ENCODE measurements at regions not wholly inside any gene's neighbourhood (a gene's known extent, or its start where the extent isn't known, plus 50 kb on each side); places are given as distances from the start of the nearest gene placed in this dataset.

GRCh38 chr10:78428579-78428978, 394.9 kb downstream of the RPS24 start:
- no peak overlapping the region for H3K27ac ChIP-seq (ENCODE audit: low read length)
- H3K4me3 ChIP-seq (ENCODE audit: low read length) = no peak overlapping the region
- H3K27me3 ChIP-seq (ENCODE audit: control insufficient read depth, insufficient read depth, low read length) = no peaks in the 10 kb centered on the region
- no peaks in the 10 kb centered on the region for H3K4me1 ChIP-seq (ENCODE audit: control insufficient read depth, insufficient read depth, low read length)
- DNase-seq (ENCODE audit: low read depth, low spot score) = no peak
- no peaks in the 10 kb centered on the region for H3K9me3 ChIP-seq (ENCODE audit: control insufficient read depth, insufficient read depth, low read length)
- no peaks in the 10 kb centered on the region for H3K36me3 ChIP-seq (ENCODE audit: control insufficient read depth, insufficient read depth, low read length)
- 100% methylated on average over 1 of the region's 2 CpGs for WGBS (ENCODE audit: insufficient coverage, insufficient read length)

DNA sequence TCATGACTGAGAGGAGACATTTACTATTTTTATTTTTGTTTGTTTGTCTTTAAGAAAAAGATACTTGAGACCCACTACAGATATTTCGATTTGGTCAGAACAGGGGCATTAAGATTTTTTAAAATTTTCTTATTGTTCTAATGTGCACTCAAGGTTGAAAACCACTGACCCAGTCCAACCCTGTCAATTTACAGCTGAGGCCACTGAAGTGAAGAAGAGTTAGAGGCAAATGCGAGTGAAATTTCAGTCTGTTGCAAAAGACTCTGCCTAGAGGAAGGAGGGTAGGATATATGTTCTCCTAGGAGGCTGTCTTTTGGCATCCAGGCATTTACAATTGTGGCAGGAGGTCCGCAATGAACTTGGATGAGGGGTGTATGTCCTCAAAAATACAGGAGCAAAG, 396.3 kb downstream of the RPS24 start:
- no peak overlapping the region for H3K27ac ChIP-seq (ENCODE audit: low read length)
- no peaks in the 10 kb centered on the region for H3K4me1 ChIP-seq (ENCODE audit: control insufficient read depth, insufficient read depth, low read length)
- H3K36me3 ChIP-seq (ENCODE audit: control insufficient read depth, insufficient read depth, low read length) = no peaks in the 10 kb centered on the region
- no CpG with 5 or more reads among the region's 3 CpGs for WGBS (ENCODE audit: insufficient coverage, insufficient read length)
- no peak overlapping the region for H3K4me3 ChIP-seq (ENCODE audit: low read length)
- no peaks in the 10 kb centered on the region for H3K9me3 ChIP-seq (ENCODE audit: control insufficient read depth, insufficient read depth, low read length)
- H3K27me3 ChIP-seq (ENCODE audit: control insufficient read depth, insufficient read depth, low read length) = no peaks in the 10 kb centered on the region
- no peak for DNase-seq (ENCODE audit: low read depth, low spot score)

DNA sequence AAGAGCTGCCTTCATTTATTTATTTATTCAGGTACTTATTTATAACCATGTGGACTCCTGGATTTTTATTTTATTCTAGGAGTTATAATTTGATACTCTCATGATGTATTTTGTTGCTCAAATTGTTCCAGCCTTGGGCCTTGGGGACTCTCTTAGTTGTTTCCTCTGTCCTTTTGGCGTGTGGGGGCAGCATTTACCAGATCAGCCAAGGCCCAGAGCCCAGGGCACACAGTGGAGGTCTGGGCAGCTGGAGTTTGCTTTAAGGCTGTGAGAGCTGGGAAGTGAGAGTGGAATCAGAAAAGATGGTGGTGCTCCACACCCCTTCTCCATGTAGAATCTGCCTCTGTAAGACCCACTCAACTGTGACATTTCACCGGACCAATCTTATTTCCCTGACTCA, 398.9 kb downstream of the RPS24 start:
- Histone ChIP-seq H3K9me3 (ENCODE audit: control insufficient read depth, insufficient read depth, low read length) (no peaks in the 10 kb centered on the region), H3K27me3 (ENCODE audit: control insufficient read depth, insufficient read depth, low read length) (no peaks in the 10 kb centered on the region), H3K4me3 (ENCODE audit: low read length) (no peak overlapping the region), H3K4me1 (ENCODE audit: control insufficient read depth, insufficient read depth, low read length) (no peaks in the 10 kb centered on the region), H3K36me3 (ENCODE audit: control insufficient read depth, insufficient read depth, low read length) (no peaks in the 10 kb centered on the region), H3K27ac (ENCODE audit: low read length) (no peak overlapping the region)
- DNase-seq (ENCODE audit: low read depth, low spot score) = no peak
- WGBS (ENCODE audit: insufficient coverage, insufficient read length) = no CpG with 5 or more reads among the region's 2 CpGs

DNA sequence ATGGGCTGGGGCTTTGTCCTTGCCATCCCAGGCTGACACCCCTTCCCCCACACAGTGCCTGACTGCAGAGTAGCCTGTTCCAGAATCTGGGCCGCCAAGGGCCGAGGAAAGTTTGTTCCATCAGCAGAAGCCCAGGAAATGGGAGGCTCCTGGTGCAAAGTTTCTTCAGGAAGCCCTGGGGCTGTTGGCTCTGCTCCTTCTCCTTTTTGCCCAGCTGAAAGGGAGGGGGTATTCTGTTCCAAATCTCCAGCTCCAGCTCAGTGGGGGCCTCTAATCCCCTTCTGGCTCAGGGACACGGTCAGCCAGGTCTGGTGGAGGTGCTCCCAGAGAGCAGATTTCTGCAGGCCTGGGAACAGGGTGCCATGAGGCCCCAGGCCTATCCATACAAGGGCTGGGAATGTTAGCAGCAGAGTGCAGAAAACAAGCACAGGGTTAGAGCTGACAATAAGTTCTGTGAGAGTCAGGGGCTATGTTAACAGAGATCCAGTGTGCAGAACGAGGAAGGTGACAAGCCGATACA, 399.5 kb downstream of the RPS24 start:
- H3K4me1 ChIP-seq (ENCODE audit: control insufficient read depth, insufficient read depth, low read length) = no peaks in the 10 kb centered on the region
- no peaks in the 10 kb centered on the region for H3K9me3 ChIP-seq (ENCODE audit: control insufficient read depth, insufficient read depth, low read length)
- no peaks in the 10 kb centered on the region for H3K36me3 ChIP-seq (ENCODE audit: control insufficient read depth, insufficient read depth, low read length)
- H3K27me3 ChIP-seq (ENCODE audit: control insufficient read depth, insufficient read depth, low read length) = no peaks in the 10 kb centered on the region
- no peak overlapping the region for H3K4me3 ChIP-seq (ENCODE audit: low read length)
- H3K27ac ChIP-seq (ENCODE audit: low read length) = no peak overlapping the region
- WGBS (ENCODE audit: insufficient coverage, insufficient read length) = no CpG with 5 or more reads among the region's 5 CpGs
- no peak for DNase-seq (ENCODE audit: low read depth, low spot score)

GRCh38 chr10:78433766-78434535, 400.3 kb downstream of the RPS24 start:
- no peaks in the 10 kb centered on the region for H3K4me1 ChIP-seq (ENCODE audit: control insufficient read depth, insufficient read depth, low read length)
- no peak overlapping the region for H3K4me3 ChIP-seq (ENCODE audit: low read length)
- no peak overlapping the region for H3K27ac ChIP-seq (ENCODE audit: low read length)
- no peaks in the 10 kb centered on the region for H3K36me3 ChIP-seq (ENCODE audit: control insufficient read depth, insufficient read depth, low read length)
- DNase-seq (ENCODE audit: low read depth, low spot score) = no peak
- H3K9me3 ChIP-seq (ENCODE audit: control insufficient read depth, insufficient read depth, low read length) = no peaks in the 10 kb centered on the region
- no CpG with 5 or more reads among the region's 11 CpGs for WGBS (ENCODE audit: insufficient coverage, insufficient read length)
- no peaks in the 10 kb centered on the region for H3K27me3 ChIP-seq (ENCODE audit: control insufficient read depth, insufficient read depth, low read length)

DNA sequence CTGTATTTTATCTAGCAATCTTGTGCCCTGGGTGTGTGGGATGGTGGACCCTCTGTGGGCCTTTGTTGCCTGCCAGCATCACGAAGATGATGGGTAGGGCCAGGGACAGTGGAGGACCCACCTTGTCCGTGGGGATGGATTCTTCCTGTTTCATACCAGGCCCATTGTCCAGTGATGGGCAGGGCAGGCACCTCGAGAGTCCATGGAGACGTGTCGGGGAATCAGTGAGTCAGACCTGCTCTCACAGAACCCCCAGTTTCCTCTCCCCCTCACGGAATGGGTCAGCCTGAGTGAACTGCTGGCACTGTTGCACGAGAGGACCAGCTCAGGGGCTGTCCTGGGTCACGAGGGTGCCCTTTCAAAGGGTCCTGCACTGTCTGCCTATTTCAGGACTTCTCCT, 401.2 kb downstream of the RPS24 start:
- WGBS (ENCODE audit: insufficient coverage, insufficient read length) = no CpG with 5 or more reads among the region's 8 CpGs
- H3K27ac ChIP-seq (ENCODE audit: low read length) = no peak overlapping the region
- H3K36me3 ChIP-seq (ENCODE audit: control insufficient read depth, insufficient read depth, low read length) = no peaks in the 10 kb centered on the region
- H3K27me3 ChIP-seq (ENCODE audit: control insufficient read depth, insufficient read depth, low read length) = no peaks in the 10 kb centered on the region
- H3K4me3 ChIP-seq (ENCODE audit: low read length) = no peak overlapping the region
- H3K4me1 ChIP-seq (ENCODE audit: control insufficient read depth, insufficient read depth, low read length) = no peaks in the 10 kb centered on the region
- no peak for DNase-seq (ENCODE audit: low read depth, low spot score)
- H3K9me3 ChIP-seq (ENCODE audit: control insufficient read depth, insufficient read depth, low read length) = no peaks in the 10 kb centered on the region

DNA sequence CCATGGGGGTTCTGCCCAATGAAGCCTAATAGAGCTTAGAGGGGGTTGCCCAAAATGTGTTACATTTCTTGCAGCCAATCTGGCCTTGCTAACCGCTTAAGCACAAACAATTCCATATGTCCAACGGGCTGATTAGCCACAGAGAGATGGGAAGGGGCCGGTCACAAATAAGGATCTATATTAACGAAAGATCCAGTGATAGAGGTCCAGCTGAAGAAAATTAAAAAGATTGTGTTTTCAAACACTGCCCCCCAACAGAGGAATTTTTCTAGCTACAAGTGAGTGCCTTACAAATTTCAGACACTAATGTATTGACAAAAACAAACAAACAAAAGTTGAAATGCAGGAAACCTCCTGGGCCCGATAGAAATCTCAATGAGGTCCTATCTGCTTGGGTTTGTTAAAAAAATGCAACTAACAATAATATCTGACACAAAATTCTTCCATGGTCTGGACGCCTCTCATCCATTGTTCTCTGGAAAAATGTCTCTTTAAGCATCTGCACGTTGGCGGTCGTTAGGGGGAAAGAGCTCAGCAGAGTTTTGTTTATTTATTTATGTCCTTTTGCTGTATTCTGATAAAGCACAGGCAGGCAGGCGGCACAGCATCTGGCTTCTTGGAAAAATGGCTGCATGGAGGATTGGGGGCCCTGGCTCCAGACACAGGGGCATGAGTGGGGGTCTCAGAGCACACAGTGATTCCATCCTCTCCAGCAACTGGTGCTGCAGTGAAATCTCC, 402.0 kb downstream of the RPS24 start:
- no CpG with 5 or more reads among the region's 10 CpGs for WGBS (ENCODE audit: insufficient coverage, insufficient read length)
- H3K27me3 ChIP-seq (ENCODE audit: control insufficient read depth, insufficient read depth, low read length) = no peaks in the 10 kb centered on the region
- H3K4me1 ChIP-seq (ENCODE audit: control insufficient read depth, insufficient read depth, low read length) = no peaks in the 10 kb centered on the region
- no peaks in the 10 kb centered on the region for H3K36me3 ChIP-seq (ENCODE audit: control insufficient read depth, insufficient read depth, low read length)
- no peak overlapping the region for H3K27ac ChIP-seq (ENCODE audit: low read length)
- no peak overlapping the region for H3K4me3 ChIP-seq (ENCODE audit: low read length)
- no peak for DNase-seq (ENCODE audit: low read depth, low spot score)
- no peaks in the 10 kb centered on the region for H3K9me3 ChIP-seq (ENCODE audit: control insufficient read depth, insufficient read depth, low read length)

- WGBS (ENCODE audit: insufficient coverage, insufficient read length) = no CpG with 5 or more reads among the region's 6 CpGs
Measured at GRCh38 chr10:78436222-78436573, 402.5 kb downstream of the RPS24 start.

GRCh38 chr10:78436706-78437406, 403.2 kb downstream of the RPS24 start:
- WGBS (ENCODE audit: insufficient coverage, insufficient read length) = no CpG with 5 or more reads among the region's 8 CpGs
- no peak overlapping the region for H3K27ac ChIP-seq (ENCODE audit: low read length)

More at GRCh38 chr10:78436222-78436573, 402.5 kb downstream of the RPS24 start:
- no peaks in the 10 kb centered on the region for H3K36me3 ChIP-seq (ENCODE audit: control insufficient read depth, insufficient read depth, low read length)
- no peaks in the 10 kb centered on the region for H3K9me3 ChIP-seq (ENCODE audit: control insufficient read depth, insufficient read depth, low read length)
- no peak for DNase-seq (ENCODE audit: low read depth, low spot score)
- no peak overlapping the region for H3K4me3 ChIP-seq (ENCODE audit: low read length)
- no peak overlapping the region for H3K27ac ChIP-seq (ENCODE audit: low read length)
- H3K27me3 ChIP-seq (ENCODE audit: control insufficient read depth, insufficient read depth, low read length) = no peaks in the 10 kb centered on the region
- H3K4me1 ChIP-seq (ENCODE audit: control insufficient read depth, insufficient read depth, low read length) = no peaks in the 10 kb centered on the region

GRCh38 chr10:78437407-78437768, 403.7 kb downstream of the RPS24 start:
- WGBS (ENCODE audit: insufficient coverage, insufficient read length) = no CpG with 5 or more reads among the region's 5 CpGs
- Histone ChIP-seq H3K27ac (ENCODE audit: low read length) (no peak overlapping the region), H3K36me3 (ENCODE audit: control insufficient read depth, insufficient read depth, low read length) (no peaks in the 10 kb centered on the region), H3K9me3 (ENCODE audit: control insufficient read depth, insufficient read depth, low read length) (no peaks in the 10 kb centered on the region), H3K4me3 (ENCODE audit: low read length) (no peak overlapping the region), H3K27me3 (ENCODE audit: control insufficient read depth, insufficient read depth, low read length) (no peaks in the 10 kb centered on the region), H3K4me1 (ENCODE audit: control insufficient read depth, insufficient read depth, low read length) (no peaks in the 10 kb centered on the region)
- no peak for DNase-seq (ENCODE audit: low read depth, low spot score)

More at GRCh38 chr10:78436706-78437406, 403.2 kb downstream of the RPS24 start:
- Histone ChIP-seq H3K27me3 (ENCODE audit: control insufficient read depth, insufficient read depth, low read length) (no peaks in the 10 kb centered on the region), H3K4me3 (ENCODE audit: low read length) (no peak overlapping the region), H3K9me3 (ENCODE audit: control insufficient read depth, insufficient read depth, low read length) (no peaks in the 10 kb centered on the region), H3K4me1 (ENCODE audit: control insufficient read depth, insufficient read depth, low read length) (no peaks in the 10 kb centered on the region), H3K36me3 (ENCODE audit: control insufficient read depth, insufficient read depth, low read length) (no peaks in the 10 kb centered on the region)
- no peak for DNase-seq (ENCODE audit: low read depth, low spot score)
